Adrenal gland (tissue), 9 donors: ENCODE measurements at regions not wholly inside any gene's neighbourhood (a gene's known extent, or its start where the extent isn't known, plus 50 kb on each side); places are given as distances from the start of the nearest gene placed in this dataset.

Experiments
- DNase-seq, 7 donors: peaks; one replicate each; pipeline ENCODE4 v3.0.0-alpha.2; 2019 to 2020
- H3K27ac ChIP-seq, 5 donors: fragments of 200-600 bp; sonication (generic) in 4 of 5; 1 replicate in 3 of 5; 2 replicates in 2 of 5; pipeline versions ENCODE4 v1.5.1 to v1.8.0; 2016 to 2020; ENCODE audit warnings: mild to moderate bottlenecking in 1 of 5
- H3K27me3 ChIP-seq: fragments of 200-600 bp; 2 replicates; pipeline ENCODE4 v1.8.0; 2021
- H3K36me3 ChIP-seq, 2 donors: fragments of 200-600 bp; replicated peaks in 1 of 2; 1 replicate in 1 of 2; 2 replicates in 1 of 2; pipeline versions ENCODE4 v1.5.1 to v1.8.0; 2018 to 2022
- H3K4me1 ChIP-seq, 2 donors: fragments of 200-600 bp; replicated peaks in 1 of 2; 1 replicate in 1 of 2; 2 replicates in 1 of 2; pipeline versions ENCODE4 v1.5.1 to v1.8.0; 2018 to 2021
- H3K4me3 ChIP-seq, 4 donors: fragments of 200-600 bp; sonication (generic) in 3 of 4; one replicate each; pipeline ENCODE4 v1.5.1; 2016 to 2018
- H3K9me3 ChIP-seq, 3 donors: fragments of 200-600 bp; sonication (generic) in 1 of 3; replicated peaks in 1 of 3; 1 replicate in 2 of 3; 2 replicates in 1 of 3; pipeline versions ENCODE4 v1.5.1 to v1.8.0; 2016 to 2021
- POLR2A ChIP-seq, 2 donors: fragments of 450-650 bp; IDR thresholded peaks; one replicate each; pipeline ENCODE4 v1.6.1; 2017; ENCODE audit warnings: antibody characterized with exemption in 2 of 2, mild to moderate bottlenecking in 2 of 2, moderate library complexity in 1 of 2
- WGBS, 4 donors: extraction: QIAGEN DNeasy Blood & Tissue Kit in 2 of 4; methylation state at CpG; one replicate each; pipeline versions ENCODE4 v1.1.5 to v1.1.7; 2013 to 2017; 5-methylcytosine and 5-hydroxymethylcytosine counted together
- intact Hi-C, 2 donors: fragments of 100-400 bp; cut with DNase I; formaldehyde crosslinking; loops; one replicate each; pipeline versions ENCODE4 v1.14.1 to v1.15.0; 2022 to 2023
- TF ChIP-seq, protein P1 (sequence below), 6 experiments: fragments of 450-650 bp in 4 of 6; fragments of 200-600 bp in 2 of 6; sonication (generic) in 1 of 6; IDR thresholded peaks; 1 replicate in 5 of 6; 2 replicates in 1 of 6; pipeline versions ENCODE4 v1.5.1 to v1.8.0; 2016 to 2021; ENCODE audit warnings: antibody characterized with exemption in 6 of 6, mild to moderate bottlenecking in 2 of 6, moderate library complexity in 1 of 6
- donor health status: healthy with polysubstance abuse.
- donor health status: Bipolar disorder and iron deficiency.
- donor health status: DM: yes; HTN: yes; CAD: no.
- donor health status: DM: no; HTN: no; CAD: no.
- donor health status: DM: no; HTN: no; CAD: no.

GRCh38 chr15:53038655-53038941 lies 248.5 kb upstream of the ONECUT1 start:
- no peaks in the 10 kb centered on the region for H3K9me3 ChIP-seq
- DNase-seq, result no peak
- H3K27ac ChIP-seq, result no peak overlapping the region
- H3K4me1 ChIP-seq, result no peaks in the 10 kb centered on the region
- H3K4me3 ChIP-seq, result no peak overlapping the region
- peaks cover 5% of the 10 kb centered on the region for H3K27me3 ChIP-seq
- intact Hi-C loops, result no loop called here
- TF ChIP-seq, protein P1, sequence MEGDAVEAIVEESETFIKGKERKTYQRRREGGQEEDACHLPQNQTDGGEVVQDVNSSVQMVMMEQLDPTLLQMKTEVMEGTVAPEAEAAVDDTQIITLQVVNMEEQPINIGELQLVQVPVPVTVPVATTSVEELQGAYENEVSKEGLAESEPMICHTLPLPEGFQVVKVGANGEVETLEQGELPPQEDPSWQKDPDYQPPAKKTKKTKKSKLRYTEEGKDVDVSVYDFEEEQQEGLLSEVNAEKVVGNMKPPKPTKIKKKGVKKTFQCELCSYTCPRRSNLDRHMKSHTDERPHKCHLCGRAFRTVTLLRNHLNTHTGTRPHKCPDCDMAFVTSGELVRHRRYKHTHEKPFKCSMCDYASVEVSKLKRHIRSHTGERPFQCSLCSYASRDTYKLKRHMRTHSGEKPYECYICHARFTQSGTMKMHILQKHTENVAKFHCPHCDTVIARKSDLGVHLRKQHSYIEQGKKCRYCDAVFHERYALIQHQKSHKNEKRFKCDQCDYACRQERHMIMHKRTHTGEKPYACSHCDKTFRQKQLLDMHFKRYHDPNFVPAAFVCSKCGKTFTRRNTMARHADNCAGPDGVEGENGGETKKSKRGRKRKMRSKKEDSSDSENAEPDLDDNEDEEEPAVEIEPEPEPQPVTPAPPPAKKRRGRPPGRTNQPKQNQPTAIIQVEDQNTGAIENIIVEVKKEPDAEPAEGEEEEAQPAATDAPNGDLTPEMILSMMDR (IDR thresholded peaks at IDR 0.05), result no peak
- no peak for TF ChIP-seq POLR2A (IDR thresholded peaks at IDR 0.05)
- no peaks in the 10 kb centered on the region for H3K36me3 ChIP-seq
- WGBS, 4 donors, result 45 to 60% (median 48%) methylated on average over 2 to 7 of the region's 7 CpGs

- no peak for DNase-seq
Measured at GRCh38 chr15:53037904-53038654, 247.9 kb upstream of the ONECUT1 start.

DNA sequence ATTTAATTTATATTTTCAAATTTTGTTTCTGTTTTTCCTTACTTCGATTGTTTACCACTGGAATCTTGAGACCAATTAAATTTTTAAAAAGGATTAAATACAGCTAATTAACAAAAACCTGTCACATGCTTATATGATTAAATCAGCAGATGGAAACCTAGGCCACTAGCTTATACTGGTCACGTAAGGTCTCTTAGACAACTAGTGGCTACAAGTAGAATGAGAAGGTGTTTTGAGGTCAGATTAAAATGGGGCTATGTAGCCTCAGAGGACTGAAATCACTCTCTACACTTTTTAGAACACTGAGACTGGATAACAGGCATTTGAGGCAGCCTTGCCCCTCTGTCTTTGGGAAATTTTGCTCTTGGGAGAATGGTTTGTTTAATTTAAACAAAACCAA lies 246.5 kb upstream of the ONECUT1 start:
- no peak overlapping the region for H3K27ac ChIP-seq
- intact Hi-C loops, result no loop called here
- peaks cover 5% of the 10 kb centered on the region for H3K27me3 ChIP-seq
- no peaks in the 10 kb centered on the region for H3K36me3 ChIP-seq
- H3K4me1 ChIP-seq, result no peaks in the 10 kb centered on the region
- H3K4me3 ChIP-seq, result no peak overlapping the region
- TF ChIP-seq POLR2A (IDR thresholded peaks at IDR 0.05), result no peak
- TF ChIP-seq, protein P1 (IDR thresholded peaks at IDR 0.05), result no peak
- H3K9me3 ChIP-seq, result no peaks in the 10 kb centered on the region
- DNase-seq, result no peak
- WGBS, 4 donors, result 49 to 68% (median 57%) methylated on average over 2 of the region's 2 CpGs

More at GRCh38 chr15:53037904-53038654, 247.9 kb upstream of the ONECUT1 start:
- WGBS, 4 donors, result 48 to 57% (median 52%) methylated on average over 10 to 14 of the region's 14 CpGs
- no peaks in the 10 kb centered on the region for H3K4me1 ChIP-seq
- H3K27me3 ChIP-seq, result peaks cover 5% of the 10 kb centered on the region
- TF ChIP-seq POLR2A (IDR thresholded peaks at IDR 0.05), result no peak
- TF ChIP-seq, protein P1 (IDR thresholded peaks at IDR 0.05), result no peak
- H3K36me3 ChIP-seq, result no peaks in the 10 kb centered on the region
- no peaks in the 10 kb centered on the region for H3K9me3 ChIP-seq
- no peak overlapping the region for H3K27ac ChIP-seq
- no peak overlapping the region for H3K4me3 ChIP-seq
- intact Hi-C loops, result no loop called here

DNA sequence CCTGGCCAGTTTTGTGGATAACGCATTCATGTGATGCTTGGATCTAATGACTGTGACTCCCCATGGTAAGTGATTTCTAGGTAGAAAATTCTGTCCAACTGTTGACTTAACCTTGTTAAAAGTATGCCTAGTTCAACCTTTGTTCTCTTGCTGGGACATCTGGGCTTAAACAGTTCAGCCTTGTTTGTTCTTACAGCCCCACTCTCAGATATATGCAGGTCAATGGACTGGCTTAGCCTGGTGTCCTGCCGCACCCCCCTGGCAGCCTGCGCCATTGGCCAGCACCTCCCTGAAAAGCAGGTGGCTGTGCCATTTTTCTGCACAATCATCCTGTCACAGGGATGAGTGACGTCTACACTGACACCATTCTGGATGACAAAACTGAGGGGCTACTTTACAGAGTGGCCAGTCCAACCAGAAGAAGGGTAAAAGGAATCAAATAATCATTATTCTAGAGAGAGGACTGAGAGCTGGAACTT lies 244.7 kb upstream of the ONECUT1 start:
- no peak overlapping the region for H3K27ac ChIP-seq
- no peaks in the 10 kb centered on the region for H3K4me1 ChIP-seq
- H3K27me3 ChIP-seq, result peaks cover 5% of the 10 kb centered on the region
- no peaks in the 10 kb centered on the region for H3K9me3 ChIP-seq
- no peak for DNase-seq
- TF ChIP-seq POLR2A (IDR thresholded peaks at IDR 0.05), result no peak
- TF ChIP-seq, protein P1 (IDR thresholded peaks at IDR 0.05), result no peak
- intact Hi-C loops, result no loop called here
- 74 to 84% (median 81%) methylated on average over 2 to 4 of the region's 4 CpGs for WGBS, 4 donors
- no peak overlapping the region for H3K4me3 ChIP-seq
- no peaks in the 10 kb centered on the region for H3K36me3 ChIP-seq
